AG09319 (cell line): ENCODE measurements at regions not wholly inside any gene's neighbourhood (a gene's known extent, or its start where the extent isn't known, plus 50 kb on each side); places are given as distances from the start of the nearest gene placed in this dataset.
"Not testable (repeated sequence)": the region's sequence is repeated elsewhere in the genome, so short reads cannot be mapped to it uniquely, and the experiment has no call there.

Experiments
- DNase-seq: peaks from one replicate; pipeline ENCODE4 v3.0.0-alpha.2; 2010; ENCODE audit warnings: low read depth; ENCODE audit errors: extremely low read depth
- CTCF ChIP-seq: IDR thresholded peaks from 2 replicates; pipeline ENCODE4 v1.5.1; 2011; ENCODE audit warnings: low read depth, mild to moderate bottlenecking, inconsistent platforms, low read length, moderate library complexity

DNA sequence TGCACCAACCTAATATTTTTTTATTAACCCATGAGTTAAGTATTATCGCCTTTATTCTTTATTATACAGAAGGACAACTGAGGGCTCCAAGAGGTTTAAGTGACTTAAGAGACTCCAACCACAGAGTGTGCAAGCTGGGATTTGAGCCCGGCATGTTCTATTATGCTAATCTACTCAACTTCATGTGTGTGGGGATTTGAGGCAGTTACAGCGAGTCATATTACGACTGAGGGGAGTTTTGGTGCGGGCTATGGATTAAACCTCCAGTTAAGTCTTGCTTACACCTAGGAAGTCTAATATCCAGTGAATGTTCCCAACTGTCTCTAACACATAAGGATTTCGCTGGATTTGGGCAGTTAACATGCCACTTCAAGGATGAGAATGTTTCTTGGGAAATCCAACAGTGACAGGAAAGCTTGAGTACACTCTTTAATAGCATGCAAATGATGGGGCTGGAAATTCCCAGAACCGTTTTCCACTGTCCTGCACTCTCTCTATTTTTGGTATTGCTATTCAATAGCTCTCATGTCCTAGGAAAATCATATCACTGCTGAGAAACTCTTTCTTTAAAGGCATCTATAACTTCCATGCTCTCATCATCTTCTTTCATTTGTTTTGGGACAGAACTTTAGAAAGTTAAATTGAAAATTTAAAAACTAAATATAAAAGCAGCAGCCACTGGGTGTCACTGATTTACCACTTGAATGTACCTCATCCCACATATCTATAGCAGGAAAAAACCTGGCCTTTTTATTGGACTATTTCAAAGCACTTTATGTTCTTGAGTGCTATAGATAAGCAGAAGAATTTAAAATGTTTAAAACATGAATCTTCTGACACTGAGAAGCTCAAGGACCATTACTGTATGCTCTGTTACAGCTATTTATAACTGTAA lies 165.1 kb upstream of the TTC29 start:
- TF ChIP-seq CTCF, result peak; percentile 17
- no peak for DNase-seq

- not testable (repeated sequence) for DNase-seq
These were observed 166.5 kb upstream of the TTC29 start for GRCh38 chr4:147112196-147112595.

- TF ChIP-seq CTCF, result no peak
- no peak for DNase-seq
These were observed 171.8 kb upstream of the TTC29 start for GRCh38 chr4:147117431-147117830.

GRCh38 chr4:147118528-147118927 lies 172.9 kb upstream of the TTC29 start:
- TF ChIP-seq CTCF, result no peak

GRCh38 chr4:147122685-147123084 lies 177.0 kb upstream of the TTC29 start:
- no peak for TF ChIP-seq CTCF
- no peak for DNase-seq

More at GRCh38 chr4:147118528-147118927, 172.9 kb upstream of the TTC29 start:
- DNase-seq, result peak; percentile 57

GRCh38 chr4:147123146-147123545 lies 177.5 kb upstream of the TTC29 start:
- TF ChIP-seq CTCF, result no peak
- no peak for DNase-seq

- TF ChIP-seq CTCF, result no peak
- no peak for DNase-seq
These were observed 183.1 kb upstream of the TTC29 start for GRCh38 chr4:147128787-147129186.

GRCh38 chr4:147129687-147130086 lies 184.0 kb upstream of the TTC29 start:
- no peak for TF ChIP-seq CTCF
- DNase-seq, result no peak
